H1 (cell line): ENCODE measurements at regions not wholly inside any gene's neighbourhood (a gene's known extent, or its start where the extent isn't known, plus 50 kb on each side); places are given as distances from the start of the nearest gene placed in this dataset.

Source experiments
- CTCF ChIA-PET: fragments of 300-600 bp; sonication (Branson Sonifier 250); formaldehyde crosslinking; loops from one replicate; lab custom pipeline; 2021; ENCODE audit not compliant: partially characterized antibody; lab: Charles Lee
- POLR2A ChIA-PET: fragments of 300-600 bp; sonication (Branson Sonifier 250); formaldehyde crosslinking; loops from one replicate; lab custom pipeline; 2021; ENCODE audit warnings: inconsistent platforms; ENCODE audit not compliant: partially characterized antibody; lab: Charles Lee
- DNase-seq, 2 experiments: peaks; one replicate each; pipeline versions ENCODE4 v3.0.0 to v3.0.0-alpha.2; 2010 to 2022; ENCODE audit warnings: low spot score in 2 of 2, low read depth in 1 of 2, mixed read lengths in 1 of 2
- FAIRE-seq: peaks from 2 replicates; lab custom pipeline; 2011; peaks lifted over from hg19 to GRCh38; lab: Jason Lieb, UNC
- H2AFZ ChIP-seq: 2 replicates; pipeline ENCODE4 v1.8.1; 2012; ENCODE audit warnings: low read length, inconsistent platforms
- H2AK5ac ChIP-seq: 2 replicates; pipeline ENCODE4 v1.6.1; 2013; ENCODE audit warnings: low read depth, low read length
- H2BK120ac ChIP-seq: replicated peaks from 2 replicates; pipeline ENCODE3; 2013; ENCODE audit warnings: low read depth, low read length, inconsistent platforms
- H2BK12ac ChIP-seq: 2 replicates; pipeline ENCODE4 v1.6.1; 2013; ENCODE audit warnings: low read depth, low read length
- H2BK15ac ChIP-seq: 2 replicates; pipeline ENCODE4 v1.6.1; 2013; ENCODE audit warnings: low read length
- H2BK20ac ChIP-seq: 2 replicates; pipeline ENCODE4 v1.6.1; 2013; ENCODE audit warnings: low read length
- H2BK5ac ChIP-seq: 2 replicates; pipeline ENCODE4 v1.6.1; 2013; ENCODE audit warnings: low read depth, low read length
- H3K14ac ChIP-seq: 2 replicates; pipeline ENCODE4 v1.6.1; 2013; ENCODE audit warnings: inconsistent platforms; ENCODE audit not compliant: insufficient read length
- H3K18ac ChIP-seq: 2 replicates; pipeline ENCODE4 v1.6.1; 2013; ENCODE audit warnings: low read length; ENCODE audit errors: extremely low read depth
- H3K23ac ChIP-seq: 2 replicates; pipeline ENCODE4 v1.6.1; 2013; ENCODE audit warnings: inconsistent platforms; ENCODE audit not compliant: insufficient read length
- H3K23me2 ChIP-seq: 2 replicates; pipeline ENCODE4 v1.6.1; 2013; ENCODE audit warnings: low read depth, low read length
- H3K27ac ChIP-seq: 2 replicates; pipeline ENCODE4 v1.6.1; 2011; ENCODE audit warnings: low read depth, low read length, inconsistent platforms
- H3K27me3 ChIP-seq, 4 experiments: replicated peaks in 1 of 4; 1 replicate in 1 of 4; 2 replicates in 3 of 4; pipeline versions ENCODE4 v1.6.1 to v1.8.1; 2011 to 2013; ENCODE audit warnings: low read length in 3 of 4, mild to moderate bottlenecking in 3 of 4, inconsistent platforms in 2 of 4, mixed read lengths in 2 of 4, moderate library complexity in 1 of 4; ENCODE audit not compliant: control insufficient read depth in 3 of 4, insufficient read depth in 3 of 4; ENCODE audit errors: extremely low read depth in 1 of 4
- H3K36me3 ChIP-seq, 4 experiments: 2 replicates each; pipeline versions ENCODE4 v1.6.1 to v1.8.1; 2011 to 2013; ENCODE audit warnings: mild to moderate bottlenecking in 4 of 4, low read length in 3 of 4, moderate library complexity in 2 of 4, control low read depth in 1 of 4, inconsistent platforms in 1 of 4; ENCODE audit not compliant: insufficient read depth in 4 of 4, control insufficient read depth in 2 of 4
- H3K4ac ChIP-seq: replicated peaks from 2 replicates; pipeline ENCODE3; 2013; ENCODE audit warnings: low read length, low read depth, mixed read lengths, inconsistent platforms; ENCODE audit not compliant: insufficient read length
- H3K4me1 ChIP-seq, 4 experiments: replicated peaks in 1 of 4; 1 replicate in 1 of 4; 2 replicates in 3 of 4; pipeline versions ENCODE4 v1.6.1 to v1.8.1; 2011 to 2013; ENCODE audit warnings: low read length in 3 of 4, inconsistent platforms in 2 of 4, mixed read lengths in 1 of 4; ENCODE audit not compliant: insufficient read depth in 4 of 4, control insufficient read depth in 3 of 4
- H3K4me2 ChIP-seq, 2 experiments: 2 replicates each; pipeline versions ENCODE4 v1.6.1 to v1.8.1; 2011 to 2013; ENCODE audit warnings: low read depth in 2 of 2, low read length in 2 of 2, control low read depth in 1 of 2, inconsistent platforms in 1 of 2, mild to moderate bottlenecking in 1 of 2; ENCODE audit not compliant: insufficient read depth in 1 of 2
- H3K4me3 ChIP-seq, 4 experiments: fragments of 200-600, 300-600 bp in 1 of 4; sonication (generic), shearing (Covaris generic), sonication (Bioruptor Twin) in 1 of 4; 2 replicates each; pipeline versions ENCODE4 v1.5.1 to v1.8.1; 2011 to 2016; ENCODE audit warnings: low read length in 4 of 4, low read depth in 3 of 4, control low read depth in 2 of 4, inconsistent platforms in 2 of 4, mild to moderate bottlenecking in 2 of 4, mixed read lengths in 1 of 4, moderate library complexity in 1 of 4; ENCODE audit not compliant: insufficient read depth in 2 of 4; ENCODE audit errors: extremely low read depth in 1 of 4
- H3K56ac ChIP-seq: replicated peaks from 2 replicates; pipeline ENCODE3; 2013; ENCODE audit warnings: low read depth, mild to moderate bottlenecking, mixed read lengths, low read length, inconsistent platforms; ENCODE audit not compliant: insufficient read length
- H3K79me1 ChIP-seq: 2 replicates; pipeline ENCODE4 v1.6.1; 2013; ENCODE audit warnings: low read depth, low read length, control low read depth
- H3K79me2 ChIP-seq, 2 experiments: 2 replicates each; pipeline versions ENCODE4 v1.6.1 to v1.8.1; 2012 to 2013; ENCODE audit warnings: low read length in 2 of 2, mild to moderate bottlenecking in 2 of 2, inconsistent platforms in 1 of 2; ENCODE audit not compliant: insufficient read depth in 2 of 2, control insufficient read depth in 1 of 2
- H3K9ac ChIP-seq, 4 experiments: replicated peaks in 1 of 4; 1 replicate in 1 of 4; 2 replicates in 3 of 4; pipeline versions ENCODE4 v1.6.1 to v1.8.1; 2011 to 2013; ENCODE audit warnings: low read depth in 3 of 4, low read length in 3 of 4, control low read depth in 2 of 4, mild to moderate bottlenecking in 2 of 4, moderate library complexity in 2 of 4, inconsistent platforms in 1 of 4; ENCODE audit errors: extremely low read depth in 1 of 4
- H3K9me3 ChIP-seq, 2 experiments: 2 replicates each; pipeline versions ENCODE4 v1.6.1 to v1.8.1; 2012 to 2013; ENCODE audit warnings: mild to moderate bottlenecking in 2 of 2, moderate library complexity in 2 of 2, control low read depth in 1 of 2, inconsistent platforms in 1 of 2, low read depth in 1 of 2, low read length in 1 of 2, mixed read lengths in 1 of 2; ENCODE audit not compliant: insufficient read depth in 2 of 2
- H4K20me1 ChIP-seq, 2 experiments: replicated peaks in 1 of 2; 2 replicates each; pipeline versions ENCODE3 to v1.8.1; 2011 to 2013; ENCODE audit warnings: inconsistent platforms in 2 of 2, low read length in 2 of 2, mild to moderate bottlenecking in 1 of 2; ENCODE audit not compliant: insufficient read depth in 2 of 2, control insufficient read depth in 1 of 2
- H4K5ac ChIP-seq: 2 replicates; pipeline ENCODE4 v1.6.1; 2013; ENCODE audit warnings: low read length, low read depth, mixed read lengths, inconsistent platforms; ENCODE audit not compliant: insufficient read length
- H4K8ac ChIP-seq: 2 replicates; pipeline ENCODE4 v1.8.0; 2013; ENCODE audit warnings: mild to moderate bottlenecking, moderate library complexity, low read length, inconsistent platforms; ENCODE audit not compliant: insufficient read depth; ENCODE audit errors: extremely low read depth
- H4K91ac ChIP-seq: replicated peaks from 2 replicates; pipeline ENCODE3; 2013; ENCODE audit warnings: low read length, mixed read lengths, inconsistent platforms; ENCODE audit not compliant: insufficient read length
- CEBPB ChIP-seq: IDR thresholded peaks from 2 replicates; pipeline ENCODE4 v1.6.1; 2012; ENCODE audit warnings: low read depth, low read length
- HDAC6 ChIP-seq: IDR thresholded peaks from one replicate; pipeline ENCODE4 v1.7.1; 2012; ENCODE audit warnings: low read depth, mild to moderate bottlenecking, inconsistent platforms, low read length, moderate library complexity
- WGBS, 2 experiments: shearing (Covaris generic) in 1 of 2; methylation state at CpG; one replicate each; pipeline versions ENCODE4 v1.1.6 to v1.1.7; 2013 to 2015; ENCODE audit warnings: low lambda C conversion rate in 2 of 2, mixed read lengths in 2 of 2, inconsistent platforms in 1 of 2, low coverage in 1 of 2, missing lambda C conversion rate in 1 of 2; ENCODE audit not compliant: insufficient replicate concordance in 2 of 2, insufficient coverage in 1 of 2, insufficient read length in 1 of 2; ENCODE audit errors: extremely low coverage in 1 of 2, missing lambda C conversion rate in 1 of 2; 5-methylcytosine and 5-hydroxymethylcytosine counted together

DNA sequence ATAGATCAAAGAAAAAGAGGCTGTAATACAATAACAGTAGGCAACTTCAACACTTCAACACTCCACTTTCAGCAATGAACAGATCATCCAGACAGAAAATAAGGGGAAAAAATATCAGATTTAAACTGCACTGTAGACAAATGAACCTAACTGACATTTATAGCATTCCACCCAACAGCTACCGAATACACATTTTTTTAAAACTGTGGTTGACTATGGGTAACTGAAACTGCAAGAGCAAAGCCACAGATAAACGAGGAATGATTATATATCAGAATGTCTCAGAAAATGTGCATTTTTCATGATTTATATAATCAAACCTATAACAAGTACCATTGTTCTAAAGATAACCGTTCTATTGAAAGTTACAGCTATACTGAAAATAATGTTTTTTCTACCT is 514.9 kb upstream of the DPPA4 start:
- peaks cover 2 to 11% of the 10 kb centered on the region in 2 experiments; a peak in 1 of 4 replicates for H3K9me3 ChIP-seq
- H3K9ac ChIP-seq = no peak overlapping the region
- no peaks in the 10 kb centered on the region for H3K79me2 ChIP-seq
- H2AFZ ChIP-seq = no peak overlapping the region
- no peak overlapping the region for H3K23ac ChIP-seq
- H4K91ac ChIP-seq = no peak overlapping the region
- no peak overlapping the region for H3K56ac ChIP-seq
- H4K5ac ChIP-seq = no peak overlapping the region
- H3K4ac ChIP-seq = no peak overlapping the region
- no peaks in the 10 kb centered on the region for H3K23me2 ChIP-seq
- 81% methylated on average over 3 of the region's 3 CpGs; no CpG with 5 or more reads in 1 of the 2 experiments for WGBS, 2 experiments
- no peak overlapping the region for H2BK20ac ChIP-seq
- no peak overlapping the region for H3K4me2 ChIP-seq
- H3K14ac ChIP-seq = no peak overlapping the region
- no peak overlapping the region for H2BK12ac ChIP-seq
- no peak overlapping the region for H3K18ac ChIP-seq
- FAIRE-seq = no peak
- H3K27ac ChIP-seq = no peak overlapping the region
- no peak overlapping the region for H2BK5ac ChIP-seq
- H2AK5ac ChIP-seq = no peak overlapping the region
- POLR2A ChIA-PET = no interaction called here
- no peak overlapping the region for H4K8ac ChIP-seq
- H3K4me3 ChIP-seq = no peak overlapping the region
- DNase-seq = no peak
- CTCF ChIA-PET = interaction anchor here (1.4 kb wide), 1 partner anchor 16 kb away, joined by 4 read pairs; no protein-coding TSS in a partner anchor
- H2BK120ac ChIP-seq = no peak overlapping the region
- H3K79me1 ChIP-seq = no peaks in the 10 kb centered on the region
- H2BK15ac ChIP-seq = no peak overlapping the region
- no peaks in the 10 kb centered on the region for H4K20me1 ChIP-seq
- no peaks in the 10 kb centered on the region for H3K4me1 ChIP-seq
- H3K36me3 ChIP-seq = no peaks in the 10 kb centered on the region
- TF ChIP-seq CEBPB = no peak
- TF ChIP-seq HDAC6 = no peak
- TF ChIP-seq, all 59 proteins: peak for 0
- no peaks in the 10 kb centered on the region for H3K27me3 ChIP-seq
